Breast epithelium (tissue), 3 donors: ENCODE measurements at regions not wholly inside any gene's neighbourhood (a gene's known extent, or its start where the extent isn't known, plus 50 kb on each side); places are given as distances from the start of the nearest gene placed in this dataset.

ENCODE experiments used
- CTCF ChIP-seq, 3 donors: fragments of 450-650 bp; IDR thresholded peaks; one replicate each; pipeline ENCODE4 v1.5.1; 2016 to 2017; ENCODE audit warnings: antibody characterized with exemption in 3 of 3, mild to moderate bottlenecking in 3 of 3, moderate library complexity in 3 of 3
- POLR2A ChIP-seq: fragments of 450-650 bp; IDR thresholded peaks from one replicate; pipeline ENCODE4 v1.6.1; 2016; ENCODE audit warnings: antibody characterized with exemption, mild to moderate bottlenecking, moderate library complexity
- POLR2AphosphoS5 ChIP-seq, 3 donors: sonication (generic); formaldehyde crosslinking; IDR thresholded peaks; one replicate each; pipeline ENCODE4 v1.6.1; 2017; ENCODE audit warnings: antibody characterized with exemption in 3 of 3

- TF ChIP-seq CTCF (IDR thresholded peaks at IDR 0.05), result no peak
- TF ChIP-seq POLR2A, result no peak
- TF ChIP-seq POLR2AphosphoS5 (IDR thresholded peaks at IDR 0.05), result no peak
These were observed 361.6 kb downstream of the TMEM135 start for GRCh38 chr11:87399341-87399740.
